ENCODE measurements at regions not wholly inside any gene's neighbourhood (a gene's known extent, or its start where the extent isn't known, plus 50 kb on each side); places are given as distances from the start of the nearest gene placed in this dataset.

DNA sequence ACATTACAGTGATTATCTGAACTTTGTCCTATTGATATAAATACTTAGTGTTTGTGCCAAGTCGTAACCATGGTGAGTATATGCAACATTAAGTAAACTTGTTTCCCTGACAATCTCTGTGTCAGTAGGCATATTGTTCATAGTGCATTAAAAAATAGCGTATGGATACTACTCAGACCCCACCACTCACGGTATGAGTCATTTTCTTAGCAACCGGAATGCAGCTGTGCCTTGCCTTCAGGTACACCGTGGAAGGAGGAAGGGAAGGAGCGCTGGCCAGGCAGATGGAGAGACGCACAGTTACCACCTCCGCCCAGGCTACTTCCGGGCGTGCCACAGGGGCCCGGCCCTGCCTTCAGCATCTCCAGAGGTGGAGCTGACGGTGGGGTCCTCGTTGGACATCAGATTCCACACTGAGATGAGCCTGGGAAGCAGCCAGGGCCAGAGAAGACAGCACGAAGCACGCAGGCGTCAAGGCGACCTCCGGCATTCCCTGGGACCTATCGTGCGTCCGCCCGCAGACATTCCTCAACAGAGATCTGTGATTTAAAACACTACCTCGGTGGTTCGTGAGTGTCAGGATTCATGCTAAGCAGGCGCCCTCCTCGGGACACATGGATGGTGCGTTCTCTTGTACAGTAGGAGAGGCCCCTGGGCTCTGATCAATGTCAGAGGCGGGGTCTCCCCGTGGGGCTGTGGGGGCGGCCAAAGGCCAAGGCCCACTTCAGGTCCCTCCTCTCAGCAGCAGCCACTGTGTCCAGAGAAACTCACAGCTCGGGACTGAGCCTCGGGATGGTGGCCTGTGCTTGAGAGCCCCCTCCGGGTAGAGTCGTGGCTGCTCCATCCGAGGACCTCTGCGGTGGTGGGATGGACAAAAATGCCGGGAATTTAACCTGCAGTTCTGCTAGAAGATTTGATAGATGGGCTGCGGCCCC lies 82.2 kb upstream of the HDAC4 start:
- TF ChIP-seq CREM (IDR thresholded peaks at IDR 0.05; ENCODE audit: low read depth) (no peak), EZH2 (IDR thresholded peaks at IDR 0.05; ENCODE audit: borderline replicate concordance, control insufficient read depth, low read depth, low read length) (no peak), POLR2A (IDR thresholded peaks at IDR 0.05; ENCODE audit: low read depth, low read length) (no peak), CEBPB (IDR thresholded peaks at IDR 0.05; ENCODE audit: borderline replicate concordance in 1 of 2, low read depth in 2 of 2, low read length in 2 of 2) (no peak), SP1 (IDR thresholded peaks at IDR 0.05; ENCODE audit: low read depth, low read length) (no peak), CHD2 (IDR thresholded peaks at IDR 0.05; ENCODE audit: borderline replicate concordance, low read depth, low read length) (no peak), SPI1 (IDR thresholded peaks at IDR 0.05; ENCODE audit: borderline replicate concordance, insufficient read depth, low read depth, low read length) (no peak)
- TF ChIP-seq, protein P1, sequence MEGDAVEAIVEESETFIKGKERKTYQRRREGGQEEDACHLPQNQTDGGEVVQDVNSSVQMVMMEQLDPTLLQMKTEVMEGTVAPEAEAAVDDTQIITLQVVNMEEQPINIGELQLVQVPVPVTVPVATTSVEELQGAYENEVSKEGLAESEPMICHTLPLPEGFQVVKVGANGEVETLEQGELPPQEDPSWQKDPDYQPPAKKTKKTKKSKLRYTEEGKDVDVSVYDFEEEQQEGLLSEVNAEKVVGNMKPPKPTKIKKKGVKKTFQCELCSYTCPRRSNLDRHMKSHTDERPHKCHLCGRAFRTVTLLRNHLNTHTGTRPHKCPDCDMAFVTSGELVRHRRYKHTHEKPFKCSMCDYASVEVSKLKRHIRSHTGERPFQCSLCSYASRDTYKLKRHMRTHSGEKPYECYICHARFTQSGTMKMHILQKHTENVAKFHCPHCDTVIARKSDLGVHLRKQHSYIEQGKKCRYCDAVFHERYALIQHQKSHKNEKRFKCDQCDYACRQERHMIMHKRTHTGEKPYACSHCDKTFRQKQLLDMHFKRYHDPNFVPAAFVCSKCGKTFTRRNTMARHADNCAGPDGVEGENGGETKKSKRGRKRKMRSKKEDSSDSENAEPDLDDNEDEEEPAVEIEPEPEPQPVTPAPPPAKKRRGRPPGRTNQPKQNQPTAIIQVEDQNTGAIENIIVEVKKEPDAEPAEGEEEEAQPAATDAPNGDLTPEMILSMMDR (IDR thresholded peaks at IDR 0.05 in 2 of 3, conservative IDR thresholded peaks at IDR 0.05 in 1 of 3; ENCODE audit: control insufficient read depth in 2 of 3, extremely low read depth in 1 of 3, insufficient read depth in 1 of 3, low read depth in 3 of 3, low read length in 3 of 3) = no peak

All from GM12878 (cell line).